ENCODE measurements at regions not wholly inside any gene's neighbourhood (a gene's known extent, or its start where the extent isn't known, plus 50 kb on each side); places are given as distances from the start of the nearest gene placed in this dataset.

GRCh38 chr12:128204711-128205110, 62.3 kb upstream of the TMEM132C start:
- no peak for DNase-seq

DNA sequence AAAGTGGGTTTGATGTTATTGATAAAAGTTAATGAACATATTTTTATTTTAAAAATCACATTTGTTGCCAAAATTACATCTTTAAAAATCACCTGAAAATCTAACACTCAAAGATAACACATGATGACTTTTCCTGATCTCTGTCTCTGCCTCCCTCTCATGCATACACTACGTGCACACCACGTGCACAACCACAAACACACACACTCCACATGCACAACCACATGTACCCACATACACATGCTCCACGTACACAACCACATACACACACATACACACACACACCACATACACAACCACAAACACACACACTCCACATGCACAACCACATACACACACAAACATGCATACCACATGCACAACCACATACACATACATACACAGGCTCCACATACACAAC, 61.8 kb upstream of the TMEM132C start:
- no peak for DNase-seq

DNA sequence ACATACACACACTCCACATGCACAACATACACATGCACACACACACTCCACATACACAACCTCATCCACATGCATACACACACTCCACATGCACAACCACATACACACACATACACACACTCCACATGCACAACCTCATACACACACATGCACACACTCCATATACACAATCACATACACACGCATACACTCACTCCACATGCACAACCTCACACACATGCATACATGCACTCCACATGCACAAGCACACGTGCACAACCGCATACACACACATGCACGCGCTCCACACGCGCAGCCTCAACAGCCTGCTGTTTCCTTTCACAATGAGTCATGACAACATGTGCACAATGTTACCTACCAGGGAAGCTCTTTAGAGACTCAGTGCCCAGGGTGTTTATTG, 61.2 kb upstream of the TMEM132C start:
- no peak for DNase-seq

Data from CD4-positive, alpha-beta T cell treated with Interleukin-4 for 1 hour (primary cell).